HL-60 (cell line): ENCODE measurements at regions not wholly inside any gene's neighbourhood (a gene's known extent, or its start where the extent isn't known, plus 50 kb on each side); places are given as distances from the start of the nearest gene placed in this dataset.

Experiments used
- DNase-seq, 2 experiments: peaks; one replicate each; pipeline ENCODE4 v3.0.0-alpha.2; 2010 to 2020; ENCODE audit warnings: low read depth in 1 of 2, low spot score in 1 of 2
- H3K27ac ChIP-seq: fragments of 250-450 bp; sonication (Bioruptor Pico); replicated peaks from 2 replicates; pipeline ENCODE4 v1.5.1; 2020; ENCODE audit warnings: mild to moderate bottlenecking, moderate library complexity
- H3K27me3 ChIP-seq: fragments of 250-450 bp; sonication (Bioruptor Pico); 2 replicates; pipeline ENCODE4 v1.5.1; 2021; ENCODE audit warnings: mild to moderate bottlenecking, moderate library complexity; ENCODE audit not compliant: insufficient read depth, poor library complexity, severe bottlenecking
- H3K4me3 ChIP-seq: replicated peaks from 2 replicates; pipeline ENCODE4 v1.5.1; 2011; ENCODE audit warnings: mild to moderate bottlenecking, control low read depth, low read length; ENCODE audit not compliant: insufficient read depth
- GABPA ChIP-seq: IDR thresholded peaks from 2 replicates; pipeline ENCODE4 v1.6.1; 2012; ENCODE audit warnings: low read depth
- POLR2AphosphoS5 ChIP-seq: IDR thresholded peaks from 2 replicates; pipeline ENCODE4 v1.6.1; 2012; ENCODE audit warnings: low read depth
- SPI1 ChIP-seq: IDR thresholded peaks from 2 replicates; pipeline ENCODE4 v1.6.1; 2012; ENCODE audit warnings: low read depth, mild to moderate bottlenecking, borderline replicate concordance
- TF ChIP-seq, protein P1 (sequence below): IDR thresholded peaks from one replicate; pipeline ENCODE4 v1.5.1; 2011; ENCODE audit warnings: low read length, control low read depth, inconsistent platforms; ENCODE audit not compliant: insufficient read depth
- TF ChIP-seq, protein P2 (sequence below): IDR thresholded peaks from 2 replicates; pipeline ENCODE4 v1.6.1; 2012; ENCODE audit warnings: low read depth; ENCODE audit not compliant: insufficient replicate concordance

DNA sequence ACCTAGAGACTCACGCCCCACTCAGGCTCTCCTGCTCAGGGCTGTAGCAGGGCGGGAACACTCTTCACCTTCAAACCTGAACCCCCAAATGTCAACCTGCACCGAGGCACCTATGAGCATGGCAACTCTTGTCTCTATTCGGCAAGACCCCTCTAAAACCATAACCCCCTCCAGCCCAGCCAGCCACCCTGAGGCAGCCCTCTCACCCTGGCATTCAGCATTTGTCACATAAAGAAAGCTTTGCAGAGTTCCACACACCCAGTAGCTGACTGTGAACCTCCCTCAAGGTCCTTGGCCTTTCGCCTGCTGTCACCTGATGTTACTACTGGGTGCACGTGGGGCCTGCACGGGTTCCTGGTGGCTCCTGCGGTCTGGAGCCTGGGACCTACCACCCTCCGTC lies 97.2 kb upstream of the ALKAL2 start:
- no peak overlapping the region for H3K27ac ChIP-seq
- no peak for DNase-seq
- no peaks in the 10 kb centered on the region for H3K27me3 ChIP-seq
- no peak overlapping the region for H3K4me3 ChIP-seq
- TF ChIP-seq, protein P1, sequence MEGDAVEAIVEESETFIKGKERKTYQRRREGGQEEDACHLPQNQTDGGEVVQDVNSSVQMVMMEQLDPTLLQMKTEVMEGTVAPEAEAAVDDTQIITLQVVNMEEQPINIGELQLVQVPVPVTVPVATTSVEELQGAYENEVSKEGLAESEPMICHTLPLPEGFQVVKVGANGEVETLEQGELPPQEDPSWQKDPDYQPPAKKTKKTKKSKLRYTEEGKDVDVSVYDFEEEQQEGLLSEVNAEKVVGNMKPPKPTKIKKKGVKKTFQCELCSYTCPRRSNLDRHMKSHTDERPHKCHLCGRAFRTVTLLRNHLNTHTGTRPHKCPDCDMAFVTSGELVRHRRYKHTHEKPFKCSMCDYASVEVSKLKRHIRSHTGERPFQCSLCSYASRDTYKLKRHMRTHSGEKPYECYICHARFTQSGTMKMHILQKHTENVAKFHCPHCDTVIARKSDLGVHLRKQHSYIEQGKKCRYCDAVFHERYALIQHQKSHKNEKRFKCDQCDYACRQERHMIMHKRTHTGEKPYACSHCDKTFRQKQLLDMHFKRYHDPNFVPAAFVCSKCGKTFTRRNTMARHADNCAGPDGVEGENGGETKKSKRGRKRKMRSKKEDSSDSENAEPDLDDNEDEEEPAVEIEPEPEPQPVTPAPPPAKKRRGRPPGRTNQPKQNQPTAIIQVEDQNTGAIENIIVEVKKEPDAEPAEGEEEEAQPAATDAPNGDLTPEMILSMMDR, result no peak
- no peak for TF ChIP-seq SPI1
- no peak for TF ChIP-seq GABPA
- TF ChIP-seq POLR2AphosphoS5, result no peak
- TF ChIP-seq, protein P2, sequence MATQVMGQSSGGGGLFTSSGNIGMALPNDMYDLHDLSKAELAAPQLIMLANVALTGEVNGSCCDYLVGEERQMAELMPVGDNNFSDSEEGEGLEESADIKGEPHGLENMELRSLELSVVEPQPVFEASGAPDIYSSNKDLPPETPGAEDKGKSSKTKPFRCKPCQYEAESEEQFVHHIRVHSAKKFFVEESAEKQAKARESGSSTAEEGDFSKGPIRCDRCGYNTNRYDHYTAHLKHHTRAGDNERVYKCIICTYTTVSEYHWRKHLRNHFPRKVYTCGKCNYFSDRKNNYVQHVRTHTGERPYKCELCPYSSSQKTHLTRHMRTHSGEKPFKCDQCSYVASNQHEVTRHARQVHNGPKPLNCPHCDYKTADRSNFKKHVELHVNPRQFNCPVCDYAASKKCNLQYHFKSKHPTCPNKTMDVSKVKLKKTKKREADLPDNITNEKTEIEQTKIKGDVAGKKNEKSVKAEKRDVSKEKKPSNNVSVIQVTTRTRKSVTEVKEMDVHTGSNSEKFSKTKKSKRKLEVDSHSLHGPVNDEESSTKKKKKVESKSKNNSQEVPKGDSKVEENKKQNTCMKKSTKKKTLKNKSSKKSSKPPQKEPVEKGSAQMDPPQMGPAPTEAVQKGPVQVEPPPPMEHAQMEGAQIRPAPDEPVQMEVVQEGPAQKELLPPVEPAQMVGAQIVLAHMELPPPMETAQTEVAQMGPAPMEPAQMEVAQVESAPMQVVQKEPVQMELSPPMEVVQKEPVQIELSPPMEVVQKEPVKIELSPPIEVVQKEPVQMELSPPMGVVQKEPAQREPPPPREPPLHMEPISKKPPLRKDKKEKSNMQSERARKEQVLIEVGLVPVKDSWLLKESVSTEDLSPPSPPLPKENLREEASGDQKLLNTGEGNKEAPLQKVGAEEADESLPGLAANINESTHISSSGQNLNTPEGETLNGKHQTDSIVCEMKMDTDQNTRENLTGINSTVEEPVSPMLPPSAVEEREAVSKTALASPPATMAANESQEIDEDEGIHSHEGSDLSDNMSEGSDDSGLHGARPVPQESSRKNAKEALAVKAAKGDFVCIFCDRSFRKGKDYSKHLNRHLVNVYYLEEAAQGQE, result no peak

DNA sequence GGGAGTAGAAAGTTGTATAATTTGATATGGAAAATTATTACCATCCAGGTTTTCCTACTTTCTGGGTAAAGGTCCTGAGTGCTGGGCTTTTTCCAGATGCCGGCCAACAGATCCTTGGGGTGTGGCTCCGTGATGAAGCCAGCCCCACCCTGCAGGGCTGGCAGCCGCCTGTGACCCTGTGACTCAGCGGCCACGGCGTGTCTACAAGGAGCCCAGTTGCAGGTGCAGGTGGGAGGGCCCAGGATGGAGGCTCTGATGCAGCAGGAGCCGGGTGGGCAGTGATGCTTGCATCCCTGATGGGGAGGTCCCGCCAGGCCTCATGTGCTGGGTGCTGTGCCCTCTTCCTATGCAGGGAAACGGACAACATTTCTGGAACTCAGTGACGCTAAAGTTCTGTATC lies 96.0 kb upstream of the ALKAL2 start:
- DNase-seq, result no peak
- H3K27ac ChIP-seq, result no peak overlapping the region
- no peak for TF ChIP-seq GABPA
- TF ChIP-seq SPI1, result no peak
- TF ChIP-seq POLR2AphosphoS5, result no peak
- TF ChIP-seq, protein P2, result no peak
- TF ChIP-seq, protein P1, result no peak
- no peaks in the 10 kb centered on the region for H3K27me3 ChIP-seq
- H3K4me3 ChIP-seq, result no peak overlapping the region

DNA sequence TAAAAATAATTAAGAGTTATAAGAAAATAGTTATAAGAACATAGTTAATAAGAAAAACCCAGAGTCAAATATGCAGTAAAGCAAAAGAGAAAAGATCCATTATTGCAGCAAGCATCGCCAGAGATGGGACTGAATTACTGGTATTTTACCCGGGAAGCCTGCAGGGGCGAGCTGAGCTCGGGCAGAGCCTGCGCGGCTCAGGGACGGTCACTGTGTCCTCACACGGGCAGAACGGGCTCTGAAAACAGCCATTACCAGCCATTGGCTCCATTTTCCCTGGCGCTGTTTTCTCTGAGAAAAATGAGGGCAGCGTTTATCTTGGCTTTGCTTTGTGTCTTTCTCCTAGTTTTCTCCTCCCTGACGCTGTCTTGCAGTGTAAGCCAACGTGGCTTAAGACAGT lies 95.3 kb upstream of the ALKAL2 start:
- no peak for TF ChIP-seq GABPA
- TF ChIP-seq, protein P2, result no peak
- TF ChIP-seq, protein P1, result no peak
- TF ChIP-seq SPI1, result no peak
- TF ChIP-seq POLR2AphosphoS5, result no peak
- H3K27me3 ChIP-seq, result no peaks in the 10 kb centered on the region
- no peak overlapping the region for H3K4me3 ChIP-seq
- DNase-seq, result no peak
- no peak overlapping the region for H3K27ac ChIP-seq
